T47D (cell line): ENCODE measurements at regions not wholly inside any gene's neighbourhood (a gene's known extent, or its start where the extent isn't known, plus 50 kb on each side); places are given as distances from the start of the nearest gene placed in this dataset.

Source experiments
- DNase-seq, 2 experiments: peaks; one replicate each; pipeline versions ENCODE4 v3.0.0 to v3.0.0-alpha.2; 2011 to 2012; ENCODE audit warnings: low read depth in 1 of 2, low spot score in 1 of 2
- JUND ChIP-seq: IDR thresholded peaks from 2 replicates; pipeline ENCODE4 v1.6.1; 2012; ENCODE audit warnings: low read depth
- in situ Hi-C: cut with HindIII; loops from 2 replicates; pipeline ENCODE4 v1.10.0; 2016; ENCODE audit warnings: low sequenced_read_pairs, low pct_unique_long_range_greater_than_20kb

- no peak for TF ChIP-seq JUND
- in situ Hi-C loops = no loop called here
- DNase-seq = no peak
Measured at GRCh38 chr16:9330095-9330494, 238.7 kb downstream of the HAPSTR1 start.

GRCh38 chr16:9331503-9331902, 240.1 kb downstream of the HAPSTR1 start:
- DNase-seq = no peak
- no peak for TF ChIP-seq JUND
- in situ Hi-C loops = no loop called here

GRCh38 chr16:9332574-9333148, 241.2 kb downstream of the HAPSTR1 start:
- in situ Hi-C loops = no loop called here
- no peak for DNase-seq
- no peak for TF ChIP-seq JUND

GRCh38 chr16:9333469-9333868, 242.0 kb downstream of the HAPSTR1 start:
- in situ Hi-C loops = no loop called here
- DNase-seq = no peak
- TF ChIP-seq JUND = no peak

GRCh38 chr16:9334103-9334502, 242.7 kb downstream of the HAPSTR1 start:
- in situ Hi-C loops = no loop called here
- DNase-seq = no peak

GRCh38 chr16:9337308-9338032, 246.0 kb downstream of the HAPSTR1 start:
- DNase-seq = no peak
- in situ Hi-C loops = no loop called here
- no peak for TF ChIP-seq JUND

More at GRCh38 chr16:9334103-9334502, 242.7 kb downstream of the HAPSTR1 start:
- no peak for TF ChIP-seq JUND

GRCh38 chr16:9338068-9338467, 246.6 kb downstream of the HAPSTR1 start:
- no peak for DNase-seq
- TF ChIP-seq JUND = no peak
- in situ Hi-C loops = no loop called here

- no peak for TF ChIP-seq JUND
- in situ Hi-C loops = no loop called here
- no peak for DNase-seq
Measured at GRCh38 chr16:9338510-9338909, 247.1 kb downstream of the HAPSTR1 start.

- TF ChIP-seq JUND = no peak
- in situ Hi-C loops = no loop called here
Measured at GRCh38 chr16:9340526-9341256, 249.2 kb downstream of the HAPSTR1 start.

GRCh38 chr16:9343276-9343675, 251.8 kb downstream of the HAPSTR1 start:
- in situ Hi-C loops = no loop called here
- DNase-seq = no peak

More at GRCh38 chr16:9340526-9341256, 249.2 kb downstream of the HAPSTR1 start:
- DNase-seq = no peak

GRCh38 chr16:9344508-9344907, 253.1 kb downstream of the HAPSTR1 start:
- in situ Hi-C loops = no loop called here
- no peak for DNase-seq
- no peak for TF ChIP-seq JUND

More at GRCh38 chr16:9343276-9343675, 251.8 kb downstream of the HAPSTR1 start:
- TF ChIP-seq JUND = no peak

- TF ChIP-seq JUND = no peak
- DNase-seq = no peak
- in situ Hi-C loops = no loop called here
Measured at GRCh38 chr16:9345046-9345445, 253.6 kb downstream of the HAPSTR1 start.

- DNase-seq = no peak
- no peak for TF ChIP-seq JUND
- in situ Hi-C loops = no loop called here
Measured at GRCh38 chr16:9345880-9346279, 254.4 kb downstream of the HAPSTR1 start.
